SK-N-MC (cell line): ENCODE measurements at regions not wholly inside any gene's neighbourhood (a gene's known extent, or its start where the extent isn't known, plus 50 kb on each side); places are given as distances from the start of the nearest gene placed in this dataset.

Experiments used
- EZH2 ChIP-seq: fragments of 200-600 bp; sonication (generic); IDR thresholded peaks from one replicate; pipeline ENCODE4 v1.6.1; 2017; ENCODE audit warnings: antibody characterized with exemption
- FOXP2 ChIP-seq: optimal IDR thresholded peaks from 2 replicates; pipeline ENCODE3; 2011; ENCODE audit warnings: mild to moderate bottlenecking, moderate library complexity; ENCODE audit not compliant: insufficient read depth; ENCODE audit errors: extremely low read length, control extremely low read depth
- POLR2AphosphoS5 ChIP-seq: IDR thresholded peaks from 2 replicates; pipeline ENCODE4 v1.6.1; 2012; ENCODE audit warnings: mild to moderate bottlenecking, low read depth, low read length, borderline replicate concordance

DNA sequence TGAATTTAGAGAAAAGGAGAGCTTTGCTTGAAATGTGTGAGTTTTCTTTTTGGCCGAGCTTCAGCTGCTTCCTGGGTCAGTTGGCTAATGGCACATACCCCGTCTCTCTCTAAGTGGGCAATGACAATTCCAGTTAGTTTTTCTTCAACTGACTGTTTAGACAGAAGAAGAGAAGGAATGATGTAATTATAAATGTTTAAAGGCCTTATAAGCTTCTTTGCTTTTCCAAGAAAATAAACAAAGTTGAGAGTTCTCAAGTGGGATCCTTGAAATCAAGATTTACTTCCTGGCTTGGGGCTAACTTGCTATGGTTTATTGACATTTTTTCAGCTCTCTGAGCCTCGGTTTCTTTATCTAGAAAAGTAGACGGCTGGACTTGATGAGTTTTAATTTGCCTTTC is 794.9 kb upstream of the ACVR2A start:
- TF ChIP-seq POLR2AphosphoS5 (no peak), EZH2 (no peak), FOXP2 (no peak)
